ENCODE measurements at regions not wholly inside any gene's neighbourhood (a gene's known extent, or its start where the extent isn't known, plus 50 kb on each side); places are given as distances from the start of the nearest gene placed in this dataset.

- H3K4me3 Mint-ChIP-seq, result no peak overlapping the region
- no peak for DNase-seq
- H2AFZ ChIP-seq (ENCODE audit: insufficient read depth, low read depth, low read length, poor library complexity, severe bottlenecking), result no peak overlapping the region
These were observed 182.4 kb upstream of the S1PR3 start for GRCh38 chr9:88808761-88809354.

More at GRCh38 chr9:88808761-88809354, 182.4 kb upstream of the S1PR3 start:
- no peaks in the 10 kb centered on the region for H3K36me3 ChIP-seq (replicated peaks in 1 of 2; ENCODE audit: control insufficient read depth in 1 of 2, insufficient read depth in 2 of 2, low read length in 2 of 2)
- no peak for TF ChIP-seq CTCF (IDR thresholded peaks at IDR 0.05)
- H3K36me3 Mint-ChIP-seq, result no peaks in the 10 kb centered on the region
- H3K9me3 ChIP-seq (replicated peaks in 1 of 2; ENCODE audit: control insufficient read depth in 1 of 2, insufficient read depth in 1 of 2, low read length in 2 of 2), result no peaks in the 10 kb centered on the region
- peaks cover 0 to 7% (median 0%) of the 10 kb centered on the region in 7 donors for H3K9me3 Mint-ChIP-seq
- H3K79me2 ChIP-seq (ENCODE audit: insufficient read depth, low read length), result no peaks in the 10 kb centered on the region
- H3K27me3 Mint-ChIP-seq (ENCODE audit: low read depth in 3 of 3), result peaks cover 18 to 57% (median 54%) of the 10 kb centered on the region in 3 donors
- 48% methylated on average over 3 of the region's 5 CpGs for WGBS (ENCODE audit: insufficient coverage)
- no peak overlapping the region for H3K27ac ChIP-seq (ENCODE audit: low read depth in 1 of 2, low read length in 2 of 2)
- peak overlapping the region in 1 of 7 donors; percentile 64 for H3K27ac Mint-ChIP-seq
- H3K4me1 ChIP-seq (ENCODE audit: control insufficient read depth in 1 of 2, insufficient read depth in 2 of 2, low read length in 2 of 2), result no peaks in the 10 kb centered on the region
- no peak overlapping the region for H3K4me3 ChIP-seq (replicated peaks in 1 of 3; ENCODE audit: low read depth in 2 of 3, low read length in 3 of 3)
- intact Hi-C loops (cut with micrococcal nuclease), result no loop called here
- H4K20me1 ChIP-seq (ENCODE audit: insufficient read depth, low read length), result no peaks in the 10 kb centered on the region
- H3K27me3 ChIP-seq (ENCODE audit: control insufficient read depth in 2 of 2, insufficient read depth in 2 of 2, low read length in 2 of 2), result peaks cover 8 to 45% of the 10 kb centered on the region in 2 donors
- no peak overlapping the region for H3K4me2 ChIP-seq (replicated peaks; ENCODE audit: extremely low read depth, low read length, poor library complexity, severe bottlenecking)
- peaks cover 6% of the 10 kb centered on the region for H3K4me1 Mint-ChIP-seq
- H3K9ac ChIP-seq (ENCODE audit: insufficient read depth, low read length, poor library complexity, severe bottlenecking), result no peak overlapping the region

Measured in CD14-positive monocyte (primary cell).